HFF-Myc (cell line): ENCODE measurements at regions not wholly inside any gene's neighbourhood (a gene's known extent, or its start where the extent isn't known, plus 50 kb on each side); places are given as distances from the start of the nearest gene placed in this dataset.

Source experiments
- DNase-seq: peaks from one replicate; pipeline ENCODE4 v3.0.0-alpha.2; 2011; ENCODE audit warnings: low read depth; ENCODE audit errors: extremely low read depth
- H3K4me3 ChIP-seq: replicated peaks from 2 replicates; pipeline ENCODE4 v1.5.1; 2011; ENCODE audit warnings: low read depth, mild to moderate bottlenecking, control low read depth, low read length
- TF ChIP-seq, protein P1 (sequence below): IDR thresholded peaks from 2 replicates; pipeline ENCODE4 v1.5.1; 2012; ENCODE audit warnings: mild to moderate bottlenecking, low read depth, low read length, control low read depth; ENCODE audit errors: missing control alignments

DNA sequence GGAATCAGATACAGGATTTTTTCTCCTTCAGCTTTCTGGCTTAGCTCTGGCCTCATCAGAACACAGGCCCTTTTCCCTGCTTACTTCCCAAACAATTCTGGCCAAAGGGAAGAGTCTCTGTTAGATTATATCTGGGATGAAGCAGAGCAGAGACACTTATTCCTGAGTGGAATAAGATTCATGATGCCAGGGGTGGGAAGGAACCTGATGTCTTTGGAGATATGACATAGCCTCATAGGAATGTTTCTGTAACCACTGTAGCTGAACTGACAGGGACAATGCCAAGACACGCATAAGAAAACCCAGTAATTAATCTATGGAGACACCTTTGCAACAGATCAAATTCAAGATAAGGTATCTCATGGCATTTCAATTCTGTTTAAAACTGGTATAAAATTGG, 177.1 kb upstream of the RAG2 start:
- no peak overlapping the region for H3K4me3 ChIP-seq
- TF ChIP-seq, protein P1, sequence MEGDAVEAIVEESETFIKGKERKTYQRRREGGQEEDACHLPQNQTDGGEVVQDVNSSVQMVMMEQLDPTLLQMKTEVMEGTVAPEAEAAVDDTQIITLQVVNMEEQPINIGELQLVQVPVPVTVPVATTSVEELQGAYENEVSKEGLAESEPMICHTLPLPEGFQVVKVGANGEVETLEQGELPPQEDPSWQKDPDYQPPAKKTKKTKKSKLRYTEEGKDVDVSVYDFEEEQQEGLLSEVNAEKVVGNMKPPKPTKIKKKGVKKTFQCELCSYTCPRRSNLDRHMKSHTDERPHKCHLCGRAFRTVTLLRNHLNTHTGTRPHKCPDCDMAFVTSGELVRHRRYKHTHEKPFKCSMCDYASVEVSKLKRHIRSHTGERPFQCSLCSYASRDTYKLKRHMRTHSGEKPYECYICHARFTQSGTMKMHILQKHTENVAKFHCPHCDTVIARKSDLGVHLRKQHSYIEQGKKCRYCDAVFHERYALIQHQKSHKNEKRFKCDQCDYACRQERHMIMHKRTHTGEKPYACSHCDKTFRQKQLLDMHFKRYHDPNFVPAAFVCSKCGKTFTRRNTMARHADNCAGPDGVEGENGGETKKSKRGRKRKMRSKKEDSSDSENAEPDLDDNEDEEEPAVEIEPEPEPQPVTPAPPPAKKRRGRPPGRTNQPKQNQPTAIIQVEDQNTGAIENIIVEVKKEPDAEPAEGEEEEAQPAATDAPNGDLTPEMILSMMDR, result no peak
- no peak for DNase-seq

DNA sequence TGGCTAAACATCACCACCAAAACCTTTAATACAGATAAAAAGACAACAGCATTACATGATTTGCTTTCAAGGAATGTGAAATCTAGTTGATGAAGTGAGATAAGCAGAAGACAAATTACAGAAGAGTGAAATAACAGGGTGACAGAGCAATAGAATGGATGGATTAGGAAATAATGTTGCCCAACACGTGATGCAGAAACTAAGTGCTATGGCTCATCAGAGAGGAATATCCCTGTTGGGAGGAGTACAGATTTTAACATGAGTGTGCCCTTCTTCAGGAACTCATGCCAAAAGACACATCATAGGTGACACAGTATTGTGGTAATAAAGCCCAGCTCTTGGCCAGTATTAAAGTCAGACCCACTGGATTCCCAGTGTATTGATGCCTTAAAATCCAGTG, 176.6 kb upstream of the RAG2 start:
- TF ChIP-seq, protein P1, result no peak
- H3K4me3 ChIP-seq, result no peak overlapping the region
- no peak for DNase-seq

DNA sequence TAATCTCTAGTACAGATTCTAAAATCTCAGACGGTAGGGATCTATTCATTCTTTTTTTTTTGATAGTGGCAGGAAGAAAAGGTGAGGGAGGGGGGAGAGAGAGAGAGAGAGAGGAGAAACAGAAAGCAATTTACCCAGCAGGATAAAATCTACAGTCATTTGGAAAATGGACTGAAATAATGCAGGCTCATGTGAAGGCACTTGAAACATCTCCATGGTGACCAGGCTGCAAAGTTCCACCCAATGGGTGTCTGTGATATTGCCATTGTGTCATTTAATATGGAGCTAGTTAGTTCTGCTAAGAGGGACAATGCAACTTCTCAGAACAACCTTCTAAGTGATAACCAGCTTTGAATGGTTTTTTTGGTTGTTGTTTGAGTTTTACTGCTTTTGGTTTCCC, 165.2 kb upstream of the RAG2 start:
- no peak overlapping the region for H3K4me3 ChIP-seq
- no peak for DNase-seq
- TF ChIP-seq, protein P1, result no peak

DNA sequence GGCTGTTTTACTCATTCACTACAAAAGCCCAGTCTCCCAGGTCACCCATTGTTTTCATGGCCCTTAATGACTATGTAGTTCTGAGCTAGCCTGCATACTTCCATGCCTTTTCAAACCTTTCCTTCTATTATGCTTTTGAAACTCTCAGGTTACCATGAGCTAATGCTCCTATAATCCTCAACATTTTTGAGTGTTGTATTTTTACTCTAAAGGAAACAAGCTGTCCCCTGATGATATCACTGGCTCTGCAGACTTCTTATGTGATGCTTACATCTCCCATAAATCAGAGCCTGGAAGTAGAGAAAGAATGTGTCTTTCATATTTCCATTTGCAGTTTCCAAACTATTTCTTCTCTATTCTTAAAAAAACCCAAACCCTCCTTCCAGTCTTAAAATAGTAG, 159.0 kb upstream of the RAG2 start:
- H3K4me3 ChIP-seq, result no peak overlapping the region
- DNase-seq, result no peak
- TF ChIP-seq, protein P1, result no peak

DNA sequence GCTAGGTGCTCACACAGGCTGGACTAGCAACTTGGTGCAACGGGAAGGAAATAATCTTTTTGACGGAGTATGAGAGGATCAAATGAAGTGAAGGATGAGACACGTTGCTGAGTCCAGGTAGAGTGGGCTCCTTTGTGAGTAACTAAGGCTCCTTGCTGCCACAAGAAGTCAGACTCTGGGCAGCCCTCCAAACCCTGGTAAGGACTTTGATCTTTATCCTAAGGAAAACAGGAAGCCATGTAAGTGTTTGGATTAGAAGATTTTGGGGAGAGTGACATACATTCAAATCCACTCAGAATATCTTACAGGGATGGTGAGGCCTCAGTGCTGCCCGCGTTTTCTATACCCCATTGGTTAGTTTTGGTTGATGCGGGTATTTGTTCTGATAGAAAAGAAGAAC, 155.9 kb upstream of the RAG2 start:
- TF ChIP-seq, protein P1, result no peak
- no peak for DNase-seq

DNA sequence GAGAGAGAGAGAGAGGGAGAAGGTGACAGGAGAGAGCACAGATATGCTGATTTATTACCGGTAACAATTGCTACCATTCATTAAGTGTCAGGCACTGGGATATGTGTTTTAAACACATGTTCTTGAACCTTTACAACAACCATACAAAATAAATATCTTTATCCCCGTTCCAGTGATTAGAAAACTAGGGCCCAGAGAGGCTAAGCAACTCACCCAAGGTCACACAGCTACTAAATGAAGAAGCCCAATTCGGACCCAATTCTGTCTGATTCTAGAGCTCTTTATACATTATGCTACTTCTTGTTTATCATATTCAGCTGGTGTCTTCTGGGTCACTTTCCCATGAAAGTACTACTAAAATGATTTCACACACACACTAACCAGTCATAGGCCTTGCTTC, 154.0 kb upstream of the RAG2 start:
- TF ChIP-seq, protein P1, result no peak
- DNase-seq, result no peak
- H3K4me3 ChIP-seq, result no peak overlapping the region

More for the DNA sequence above, 155.9 kb upstream of the RAG2 start:
- H3K4me3 ChIP-seq, result no peak overlapping the region

DNA sequence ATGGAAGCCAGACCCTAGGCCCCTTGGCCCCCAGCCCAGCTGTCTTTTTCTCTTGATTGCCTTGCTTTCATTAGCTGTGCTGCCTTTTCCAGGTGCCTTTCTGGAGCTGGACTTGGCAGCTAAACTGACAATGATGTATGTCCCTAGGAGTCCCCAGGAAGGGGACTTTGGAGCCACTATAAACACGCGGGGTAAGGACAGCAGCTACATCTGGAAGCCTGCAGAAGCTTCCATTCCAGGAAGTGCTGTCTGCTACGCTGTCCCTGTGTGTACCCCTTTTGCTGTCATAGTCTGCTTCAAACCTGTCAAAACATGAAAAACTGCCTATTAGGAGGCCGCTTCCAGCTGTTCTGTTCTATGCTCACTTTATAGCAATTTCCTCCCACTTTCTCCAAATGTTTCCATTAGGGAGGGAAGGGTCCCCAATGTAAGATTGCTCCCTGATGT, 153.3 kb upstream of the RAG2 start:
- TF ChIP-seq, protein P1, result no peak
- DNase-seq, result no peak
- no peak overlapping the region for H3K4me3 ChIP-seq
